Brain microvascular endothelial cell (primary cell): ENCODE measurements at regions not wholly inside any gene's neighbourhood (a gene's known extent, or its start where the extent isn't known, plus 50 kb on each side); places are given as distances from the start of the nearest gene placed in this dataset.

Source experiments
- DNase-seq: peaks from one replicate; pipeline ENCODE4 v3.0.0-alpha.2; 2020
- H3K27ac ChIP-seq: fragments of 250-450 bp; sonication (Bioruptor Pico); 2 replicates; pipeline ENCODE4 v1.5.1; 2020; ENCODE audit warnings: mild to moderate bottlenecking, moderate library complexity
- H3K27me3 ChIP-seq: fragments of 250-450 bp; sonication (Bioruptor Pico); replicated peaks from 2 replicates; pipeline ENCODE4 v1.5.1; 2020; ENCODE audit warnings: mild to moderate bottlenecking
- H3K36me3 ChIP-seq: fragments of 250-450 bp; sonication (Bioruptor Pico); replicated peaks from 2 replicates; pipeline ENCODE4 v1.5.1; 2020; ENCODE audit warnings: mild to moderate bottlenecking
- H3K4me3 ChIP-seq: 2 replicates; pipeline ENCODE4 v1.5.1; 2011; ENCODE audit warnings: low read depth, mild to moderate bottlenecking, control low read depth, low read length, moderate library complexity
- CTCF ChIP-seq: IDR thresholded peaks from 2 replicates; pipeline ENCODE4 v1.5.1; 2011; ENCODE audit warnings: low read depth, mild to moderate bottlenecking, moderate library complexity, low read length, control low read depth, inconsistent platforms; ENCODE audit errors: missing control alignments
- in situ Hi-C: cut with HindIII; loops from 2 replicates; pipeline ENCODE4 v1.10.0; 2017; ENCODE audit warnings: low sequenced_read_pairs, low pct_ligation_motif_present

- no peak overlapping the region for H3K4me3 ChIP-seq
- DNase-seq, result no peak
- no peak for TF ChIP-seq CTCF
- no peaks in the 10 kb centered on the region for H3K27me3 ChIP-seq
- in situ Hi-C loops, result no loop called here
- no peaks in the 10 kb centered on the region for H3K36me3 ChIP-seq
- no peak overlapping the region for H3K27ac ChIP-seq
Observed at GRCh38 chr12:93178154-93178878, 199.4 kb upstream of the NUDT4 start.

- no peak overlapping the region for H3K4me3 ChIP-seq
- no peak for DNase-seq
- H3K27me3 ChIP-seq, result no peaks in the 10 kb centered on the region
- no peaks in the 10 kb centered on the region for H3K36me3 ChIP-seq
- H3K27ac ChIP-seq, result no peak overlapping the region
- TF ChIP-seq CTCF, result no peak
- in situ Hi-C loops, result no loop called here
Observed at GRCh38 chr12:93179792-93180191, 197.9 kb upstream of the NUDT4 start.

GRCh38 chr12:93180566-93180965, 197.2 kb upstream of the NUDT4 start:
- H3K27me3 ChIP-seq, result no peaks in the 10 kb centered on the region
- H3K4me3 ChIP-seq, result no peak overlapping the region
- in situ Hi-C loops, result no loop called here
- no peaks in the 10 kb centered on the region for H3K36me3 ChIP-seq
- H3K27ac ChIP-seq, result no peak overlapping the region
- no peak for TF ChIP-seq CTCF
- no peak for DNase-seq

- no peak overlapping the region for H3K27ac ChIP-seq
- no peak for TF ChIP-seq CTCF
- in situ Hi-C loops, result no loop called here
Observed at GRCh38 chr12:93181409-93181965, 196.2 kb upstream of the NUDT4 start.

GRCh38 chr12:93183940-93184671, 193.6 kb upstream of the NUDT4 start:
- TF ChIP-seq CTCF, result no peak
- no peak for DNase-seq
- H3K27me3 ChIP-seq, result no peaks in the 10 kb centered on the region
- H3K4me3 ChIP-seq, result no peak overlapping the region
- no peaks in the 10 kb centered on the region for H3K36me3 ChIP-seq
- in situ Hi-C loops, result no loop called here
- no peak overlapping the region for H3K27ac ChIP-seq

More at GRCh38 chr12:93181409-93181965, 196.2 kb upstream of the NUDT4 start:
- Histone ChIP-seq H3K36me3 (no peaks in the 10 kb centered on the region), H3K4me3 (no peak overlapping the region), H3K27me3 (no peaks in the 10 kb centered on the region)
- no peak for DNase-seq
